Ishikawa (cell line): ENCODE measurements at regions not wholly inside any gene's neighbourhood (a gene's known extent, or its start where the extent isn't known, plus 50 kb on each side); places are given as distances from the start of the nearest gene placed in this dataset.

ENCODE experiments used
- CEBPB ChIP-seq: IDR thresholded peaks from 2 replicates; pipeline ENCODE4 v1.6.1; 2012
- CREB1 ChIP-seq: IDR thresholded peaks from 2 replicates; pipeline ENCODE4 v1.6.1; 2012; ENCODE audit warnings: low read depth
- EGR1 ChIP-seq: IDR thresholded peaks from 2 replicates; pipeline ENCODE4 v1.6.1; 2012
- EP300 ChIP-seq: IDR thresholded peaks from 2 replicates; pipeline ENCODE4 v1.6.1; 2012; ENCODE audit warnings: borderline replicate concordance
- MAX ChIP-seq: IDR thresholded peaks from 2 replicates; pipeline ENCODE4 v1.6.1; 2012
- RAD21 ChIP-seq: IDR thresholded peaks from 2 replicates; pipeline ENCODE4 v1.6.1; 2012; ENCODE audit warnings: low read depth
- REST ChIP-seq: IDR thresholded peaks from 2 replicates; pipeline ENCODE4 v1.6.1; 2012; ENCODE audit warnings: low read depth, mild to moderate bottlenecking
- TAF1 ChIP-seq: IDR thresholded peaks from 2 replicates; pipeline ENCODE4 v1.6.1; 2012; ENCODE audit warnings: low read depth, mild to moderate bottlenecking
- TCF12 ChIP-seq: IDR thresholded peaks from 2 replicates; pipeline ENCODE4 v1.6.1; 2012; ENCODE audit warnings: low read depth
- USF1 ChIP-seq: IDR thresholded peaks from 2 replicates; pipeline ENCODE4 v1.6.1; 2012
- YY1 ChIP-seq: IDR thresholded peaks from 2 replicates; pipeline ENCODE4 v1.6.1; 2012; ENCODE audit warnings: low read depth
- ZBTB7A ChIP-seq: IDR thresholded peaks from 2 replicates; pipeline ENCODE4 v1.6.1; 2012; ENCODE audit warnings: low read depth

- no peak for TF ChIP-seq MAX
- TF ChIP-seq EP300, result no peak
- no peak for TF ChIP-seq TCF12
- TF ChIP-seq EGR1, result no peak
- TF ChIP-seq REST, result no peak
- TF ChIP-seq CEBPB, result no peak
- TF ChIP-seq CREB1, result no peak
- no peak for TF ChIP-seq USF1
- TF ChIP-seq RAD21, result no peak
- no peak for TF ChIP-seq YY1
- TF ChIP-seq ZBTB7A, result no peak
- TF ChIP-seq TAF1, result no peak
These were observed 1297.2 kb upstream of the WWC1 start for GRCh38 chr5:166994226-166994625.
